T-helper 2 cell treated with Interferon-gamma antibody and Interleukin-4, amounts not matched to agents 5 μg/mL and 100 μg/mL, for 36 hours (primary cell): ENCODE measurements at regions not wholly inside any gene's neighbourhood (a gene's known extent, or its start where the extent isn't known, plus 50 kb on each side); places are given as distances from the start of the nearest gene placed in this dataset.
"Not testable (repeated sequence)": the region's sequence is repeated elsewhere in the genome, so short reads cannot be mapped to it uniquely, and the experiment has no call there.

Experiments used
- DNase-seq: peaks from one replicate; pipeline ENCODE4 v3.0.0; 2021; ENCODE audit warnings: low spot score
- H3K27ac Mint-ChIP-seq: one replicate; pipeline ENCODE4 v1.8.0; 2021; ENCODE audit warnings: mild to moderate bottlenecking, mixed read lengths
- H3K27me3 Mint-ChIP-seq: one replicate; pipeline ENCODE4 v1.8.0; 2021; ENCODE audit warnings: low read depth, mixed read lengths
- H3K36me3 Mint-ChIP-seq: one replicate; pipeline ENCODE4 v1.8.0; 2021; ENCODE audit warnings: low read depth, mixed read lengths
- H3K4me1 Mint-ChIP-seq: one replicate; pipeline ENCODE4 v1.8.0; 2021; ENCODE audit warnings: low read depth, mixed read lengths
- H3K4me3 Mint-ChIP-seq: one replicate; pipeline ENCODE4 v1.8.0; 2022; ENCODE audit warnings: mild to moderate bottlenecking, moderate library complexity, mixed read lengths
- H3K9me3 Mint-ChIP-seq: one replicate; pipeline ENCODE4 v1.8.0; 2021; ENCODE audit warnings: mixed read lengths

- Mint-ChIP-seq H3K27ac (no peak overlapping the region), H3K9me3 (peaks cover 4% of the 10 kb centered on the region), H3K27me3 (no peaks in the 10 kb centered on the region), H3K4me1 (no peaks in the 10 kb centered on the region), H3K36me3 (no peaks in the 10 kb centered on the region), H3K4me3 (no peak overlapping the region)
- no peak for DNase-seq
Measured at GRCh38 chr18:25553631-25554263, 201.8 kb upstream of the ZNF521 start.

- DNase-seq, result no peak
Measured at GRCh38 chr18:25544546-25545287, 192.8 kb upstream of the ZNF521 start.

GRCh38 chr18:25538175-25538922 lies 186.4 kb upstream of the ZNF521 start:
- no peak for DNase-seq
- Mint-ChIP-seq H3K4me3 (no peak overlapping the region), H3K4me1 (no peaks in the 10 kb centered on the region), H3K36me3 (no peaks in the 10 kb centered on the region), H3K27ac (no peak overlapping the region), H3K27me3 (no peaks in the 10 kb centered on the region), H3K9me3 (peaks cover under 1% of the 10 kb centered on the region)

More at GRCh38 chr18:25544546-25545287, 192.8 kb upstream of the ZNF521 start:
- H3K36me3 Mint-ChIP-seq, result no peaks in the 10 kb centered on the region
- H3K4me3 Mint-ChIP-seq, result no peak overlapping the region
- H3K4me1 Mint-ChIP-seq, result no peaks in the 10 kb centered on the region
- no peak overlapping the region for H3K27ac Mint-ChIP-seq
- peaks cover 19% of the 10 kb centered on the region for H3K9me3 Mint-ChIP-seq
- H3K27me3 Mint-ChIP-seq, result no peaks in the 10 kb centered on the region

- no peaks in the 10 kb centered on the region for H3K36me3 Mint-ChIP-seq
- DNase-seq, result no peak
- peaks cover 5% of the 10 kb centered on the region for H3K9me3 Mint-ChIP-seq
- H3K27ac Mint-ChIP-seq, result no peak overlapping the region
- no peaks in the 10 kb centered on the region for H3K27me3 Mint-ChIP-seq
- H3K4me1 Mint-ChIP-seq, result no peaks in the 10 kb centered on the region
- no peak overlapping the region for H3K4me3 Mint-ChIP-seq
Measured at GRCh38 chr18:25535495-25535894, 183.5 kb upstream of the ZNF521 start.

- peaks cover 5% of the 10 kb centered on the region for H3K9me3 Mint-ChIP-seq
- DNase-seq, result no peak
- no peak overlapping the region for H3K4me3 Mint-ChIP-seq
- H3K27ac Mint-ChIP-seq, result no peak overlapping the region
- H3K4me1 Mint-ChIP-seq, result no peaks in the 10 kb centered on the region
- H3K36me3 Mint-ChIP-seq, result no peaks in the 10 kb centered on the region
- no peaks in the 10 kb centered on the region for H3K27me3 Mint-ChIP-seq
Measured at GRCh38 chr18:25534401-25534800, 182.4 kb upstream of the ZNF521 start.

GRCh38 chr18:25533218-25533617 lies 181.3 kb upstream of the ZNF521 start:
- H3K36me3 Mint-ChIP-seq, result no peaks in the 10 kb centered on the region
- DNase-seq, result no peak
- no peak overlapping the region for H3K4me3 Mint-ChIP-seq
- no peak overlapping the region for H3K27ac Mint-ChIP-seq
- H3K27me3 Mint-ChIP-seq, result no peaks in the 10 kb centered on the region
- H3K9me3 Mint-ChIP-seq, result peaks cover 8% of the 10 kb centered on the region
- no peaks in the 10 kb centered on the region for H3K4me1 Mint-ChIP-seq

GRCh38 chr18:25531207-25531606 lies 179.2 kb upstream of the ZNF521 start:
- Mint-ChIP-seq H3K36me3 (no peaks in the 10 kb centered on the region), H3K27ac (no peak overlapping the region), H3K9me3 (peaks cover 12% of the 10 kb centered on the region), H3K4me1 (no peaks in the 10 kb centered on the region), H3K4me3 (no peak overlapping the region), H3K27me3 (no peaks in the 10 kb centered on the region)
- no peak for DNase-seq

GRCh38 chr18:25525789-25526188 lies 173.8 kb upstream of the ZNF521 start:
- H3K4me3 Mint-ChIP-seq, DNase-seq, H3K4me1 Mint-ChIP-seq, H3K27me3 Mint-ChIP-seq, H3K36me3 Mint-ChIP-seq, H3K27ac Mint-ChIP-seq: not testable (repeated sequence)
- peaks cover 13% of the 10 kb centered on the region for H3K9me3 Mint-ChIP-seq

GRCh38 chr18:25518716-25519053 lies 166.7 kb upstream of the ZNF521 start:
- no peak overlapping the region for H3K4me3 Mint-ChIP-seq
- DNase-seq, result no peak
- no peaks in the 10 kb centered on the region for H3K9me3 Mint-ChIP-seq

GRCh38 chr18:25517881-25518715 lies 166.1 kb upstream of the ZNF521 start:
- H3K4me1 Mint-ChIP-seq, result no peaks in the 10 kb centered on the region
- no peak overlapping the region for H3K4me3 Mint-ChIP-seq
- H3K36me3 Mint-ChIP-seq, result no peaks in the 10 kb centered on the region
- no peaks in the 10 kb centered on the region for H3K27me3 Mint-ChIP-seq
- no peak overlapping the region for H3K27ac Mint-ChIP-seq
- no peak for DNase-seq
- no peaks in the 10 kb centered on the region for H3K9me3 Mint-ChIP-seq

More at GRCh38 chr18:25518716-25519053, 166.7 kb upstream of the ZNF521 start:
- Mint-ChIP-seq H3K4me1 (no peaks in the 10 kb centered on the region), H3K27ac (no peak overlapping the region), H3K27me3 (no peaks in the 10 kb centered on the region), H3K36me3 (no peaks in the 10 kb centered on the region)

- DNase-seq, result no peak
- no peak overlapping the region for H3K4me3 Mint-ChIP-seq
- no peaks in the 10 kb centered on the region for H3K36me3 Mint-ChIP-seq
- H3K27me3 Mint-ChIP-seq, result no peaks in the 10 kb centered on the region
- no peaks in the 10 kb centered on the region for H3K9me3 Mint-ChIP-seq
- no peaks in the 10 kb centered on the region for H3K4me1 Mint-ChIP-seq
- no peak overlapping the region for H3K27ac Mint-ChIP-seq
Measured at GRCh38 chr18:25516747-25517498, 165.0 kb upstream of the ZNF521 start.

- H3K27me3 Mint-ChIP-seq, result no peaks in the 10 kb centered on the region
- no peaks in the 10 kb centered on the region for H3K36me3 Mint-ChIP-seq
- no peaks in the 10 kb centered on the region for H3K4me1 Mint-ChIP-seq
- H3K4me3 Mint-ChIP-seq, result no peak overlapping the region
- no peaks in the 10 kb centered on the region for H3K9me3 Mint-ChIP-seq
- no peak overlapping the region for H3K27ac Mint-ChIP-seq
- no peak for DNase-seq
Measured at GRCh38 chr18:25516121-25516520, 164.2 kb upstream of the ZNF521 start.

GRCh38 chr18:25510096-25510495 lies 158.1 kb upstream of the ZNF521 start:
- Mint-ChIP-seq H3K4me1 (no peaks in the 10 kb centered on the region), H3K27ac (no peak overlapping the region), H3K27me3 (no peaks in the 10 kb centered on the region), H3K9me3 (no peaks in the 10 kb centered on the region), H3K36me3 (no peaks in the 10 kb centered on the region), H3K4me3 (no peak overlapping the region)
- DNase-seq, result no peak
